Retinal pigment epithelial cell (primary cell): ENCODE measurements at regions not wholly inside any gene's neighbourhood (a gene's known extent, or its start where the extent isn't known, plus 50 kb on each side); places are given as distances from the start of the nearest gene placed in this dataset.

Source experiments
- DNase-seq: peaks from one replicate; pipeline ENCODE4 v3.0.0-alpha.2; 2010; ENCODE audit warnings: low read depth
- H3K4me3 ChIP-seq: 2 replicates; pipeline ENCODE4 v1.5.1; 2011; ENCODE audit warnings: mild to moderate bottlenecking, low read length, control low read depth, moderate library complexity
- TF ChIP-seq, protein P1 (sequence below): conservative IDR thresholded peaks from 2 replicates; pipeline ENCODE4 v1.5.1; 2011; ENCODE audit warnings: low read depth, low read length, control low read depth, inconsistent platforms

GRCh38 chr4:185932491-185932890 is 120.5 kb upstream of the SORBS2 start:
- TF ChIP-seq, protein P1, sequence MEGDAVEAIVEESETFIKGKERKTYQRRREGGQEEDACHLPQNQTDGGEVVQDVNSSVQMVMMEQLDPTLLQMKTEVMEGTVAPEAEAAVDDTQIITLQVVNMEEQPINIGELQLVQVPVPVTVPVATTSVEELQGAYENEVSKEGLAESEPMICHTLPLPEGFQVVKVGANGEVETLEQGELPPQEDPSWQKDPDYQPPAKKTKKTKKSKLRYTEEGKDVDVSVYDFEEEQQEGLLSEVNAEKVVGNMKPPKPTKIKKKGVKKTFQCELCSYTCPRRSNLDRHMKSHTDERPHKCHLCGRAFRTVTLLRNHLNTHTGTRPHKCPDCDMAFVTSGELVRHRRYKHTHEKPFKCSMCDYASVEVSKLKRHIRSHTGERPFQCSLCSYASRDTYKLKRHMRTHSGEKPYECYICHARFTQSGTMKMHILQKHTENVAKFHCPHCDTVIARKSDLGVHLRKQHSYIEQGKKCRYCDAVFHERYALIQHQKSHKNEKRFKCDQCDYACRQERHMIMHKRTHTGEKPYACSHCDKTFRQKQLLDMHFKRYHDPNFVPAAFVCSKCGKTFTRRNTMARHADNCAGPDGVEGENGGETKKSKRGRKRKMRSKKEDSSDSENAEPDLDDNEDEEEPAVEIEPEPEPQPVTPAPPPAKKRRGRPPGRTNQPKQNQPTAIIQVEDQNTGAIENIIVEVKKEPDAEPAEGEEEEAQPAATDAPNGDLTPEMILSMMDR, result no peak
- H3K4me3 ChIP-seq, result no peak overlapping the region
- DNase-seq, result peak; percentile 24

DNA sequence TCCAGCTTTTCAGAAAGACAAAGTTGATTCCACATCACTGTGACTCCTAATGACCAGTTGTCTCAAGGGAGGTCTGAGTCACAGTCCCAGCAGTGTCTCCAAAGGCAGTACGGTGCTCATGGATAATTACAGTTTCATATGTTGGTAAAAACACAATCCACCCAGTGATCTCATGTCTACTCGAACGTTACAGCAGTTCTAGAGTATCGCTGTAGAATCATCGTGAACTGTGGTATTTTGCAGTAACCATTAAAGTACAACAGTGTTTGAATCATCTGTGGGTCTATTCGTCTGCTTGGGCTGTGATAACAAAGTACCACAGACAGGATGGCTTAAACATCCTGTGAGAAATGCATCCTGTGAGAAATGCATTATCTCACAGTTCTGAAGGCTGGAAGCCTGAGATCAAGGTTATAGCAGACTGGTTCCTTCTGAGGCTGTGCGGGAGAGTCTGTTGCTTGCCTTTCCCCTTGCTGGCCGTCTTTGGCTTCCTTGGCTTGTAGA is 121.1 kb upstream of the SORBS2 start:
- DNase-seq, result peak; percentile 30
- H3K4me3 ChIP-seq, result no peak overlapping the region
- TF ChIP-seq, protein P1, result no peak

DNA sequence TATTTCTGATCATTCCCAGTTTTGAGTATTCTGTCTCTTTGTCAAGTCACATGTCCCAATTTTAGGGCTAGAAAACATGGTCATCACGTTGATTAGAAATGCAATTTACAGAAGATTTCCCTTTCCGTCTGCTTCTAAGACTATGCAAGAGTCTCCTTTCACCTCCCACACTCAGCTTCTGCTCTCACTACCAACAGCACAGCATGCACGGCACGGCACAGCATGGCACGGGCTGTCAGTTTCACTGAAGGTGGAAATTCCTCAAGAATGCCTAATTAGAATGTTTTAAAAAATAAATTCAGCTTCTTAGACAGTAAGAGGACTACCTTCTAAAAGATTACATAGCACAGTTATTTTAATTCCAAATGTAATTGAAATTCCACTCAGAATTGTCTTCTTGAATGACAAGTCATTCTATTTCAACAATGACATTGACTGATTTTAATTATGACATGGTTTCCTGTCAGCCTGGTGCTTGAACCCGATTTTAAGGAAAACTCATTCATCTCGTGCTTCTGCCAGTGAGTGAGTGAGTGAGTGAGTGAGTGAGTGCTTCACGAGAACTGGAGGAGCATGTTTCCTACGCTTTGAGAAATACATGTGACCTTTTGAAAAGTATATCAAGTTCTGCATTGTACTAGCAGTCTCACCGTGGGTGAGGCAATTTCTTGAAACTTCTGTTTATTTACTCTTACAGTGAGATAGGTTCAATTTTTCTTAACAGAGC is 124.8 kb upstream of the SORBS2 start:
- peak; percentile 77 for DNase-seq
- no peak overlapping the region for H3K4me3 ChIP-seq
- TF ChIP-seq, protein P1, result no peak

DNA sequence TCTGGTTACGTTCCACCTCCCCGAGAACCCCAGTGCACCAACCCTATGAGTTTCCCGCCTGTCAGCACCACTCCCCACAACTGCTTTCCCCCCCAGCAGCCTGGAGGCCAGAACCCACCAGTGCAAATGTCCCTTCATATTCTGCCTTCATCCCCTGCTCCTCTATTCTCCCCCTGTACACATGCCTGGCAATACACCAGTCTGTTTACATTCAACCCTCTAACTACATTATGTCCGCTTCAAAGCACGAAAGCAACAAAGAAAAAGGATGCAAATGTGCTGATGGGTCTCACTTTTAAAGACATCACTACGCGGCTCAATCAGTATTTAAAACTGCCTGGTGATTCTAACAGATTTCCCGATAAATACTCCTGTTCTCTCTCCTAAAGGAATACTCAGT is 126.7 kb upstream of the SORBS2 start:
- no peak overlapping the region for H3K4me3 ChIP-seq
- TF ChIP-seq, protein P1, result no peak
- no peak for DNase-seq

GRCh38 chr4:185941461-185941860 is 127.5 kb upstream of the TLR3 start:
- TF ChIP-seq, protein P1, result no peak
- H3K4me3 ChIP-seq, result no peak overlapping the region
- DNase-seq, result peak; percentile 46

DNA sequence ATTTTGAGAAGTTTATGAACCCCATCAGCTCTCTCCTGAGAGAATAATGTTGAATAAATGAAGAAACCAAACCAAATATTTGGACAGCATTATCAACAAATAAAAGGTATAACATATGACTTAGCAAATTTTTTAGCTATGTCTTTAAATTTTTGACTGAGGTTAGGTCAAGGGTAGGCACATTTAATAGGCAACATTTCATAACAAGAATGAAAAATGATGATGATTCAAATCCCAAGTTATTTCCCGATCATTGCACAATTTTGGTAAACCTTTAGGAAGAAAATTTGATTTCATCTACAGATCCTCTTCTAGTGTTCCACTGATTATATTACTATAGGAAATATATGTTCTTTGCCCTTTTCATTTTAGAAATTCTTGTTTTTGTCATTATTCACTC is 123.7 kb upstream of the TLR3 start:
- TF ChIP-seq, protein P1, result no peak
- H3K4me3 ChIP-seq, result no peak overlapping the region
- DNase-seq, result no peak

- no peak overlapping the region for H3K4me3 ChIP-seq
- no peak for DNase-seq
- TF ChIP-seq, protein P1, result no peak
Observed at GRCh38 chr4:185945906-185946305, 123.0 kb upstream of the TLR3 start.
